ENCODE measurements at regions not wholly inside any gene's neighbourhood (a gene's known extent, or its start where the extent isn't known, plus 50 kb on each side); places are given as distances from the start of the nearest gene placed in this dataset.

- no peak overlapping the region for H3K27ac ChIP-seq (replicated peaks)
- no peaks in the 10 kb centered on the region for H3K36me3 ChIP-seq
- H3K4me3 ChIP-seq = no peak overlapping the region
- intact Hi-C loops (cut with micrococcal nuclease) = no loop called here
- no peak for TF ChIP-seq CTCF (IDR thresholded peaks at IDR 0.05; ENCODE audit: borderline replicate concordance)
- H3K9me3 ChIP-seq (replicated peaks) = no peaks in the 10 kb centered on the region
- no peak for DNase-seq
- H3K27me3 ChIP-seq (ENCODE audit: low read depth) = no peaks in the 10 kb centered on the region
- H3K4me1 ChIP-seq = no peaks in the 10 kb centered on the region
Measured at GRCh38 chr4:43352859-43353258, 460.3 kb downstream of the GRXCR1 start.

GRCh38 chr4:43353552-43353951, 461.0 kb downstream of the GRXCR1 start:
- no peak overlapping the region for H3K4me3 ChIP-seq
- no peaks in the 10 kb centered on the region for H3K27me3 ChIP-seq (ENCODE audit: low read depth)
- intact Hi-C loops (cut with micrococcal nuclease) = no loop called here
- no peak for DNase-seq
- no peak for TF ChIP-seq CTCF (IDR thresholded peaks at IDR 0.05; ENCODE audit: borderline replicate concordance)
- H3K4me1 ChIP-seq = no peaks in the 10 kb centered on the region
- no peaks in the 10 kb centered on the region for H3K36me3 ChIP-seq
- H3K9me3 ChIP-seq (replicated peaks) = no peaks in the 10 kb centered on the region
- no peak overlapping the region for H3K27ac ChIP-seq (replicated peaks)

- no peak for DNase-seq
- intact Hi-C loops (cut with micrococcal nuclease) = no loop called here
- Histone ChIP-seq H3K9me3 (replicated peaks) (no peaks in the 10 kb centered on the region), H3K27ac (replicated peaks) (no peak overlapping the region), H3K27me3 (ENCODE audit: low read depth) (no peaks in the 10 kb centered on the region), H3K4me1 (no peaks in the 10 kb centered on the region), H3K36me3 (no peaks in the 10 kb centered on the region), H3K4me3 (no peak overlapping the region)
- no peak for TF ChIP-seq CTCF (IDR thresholded peaks at IDR 0.05; ENCODE audit: borderline replicate concordance)
Measured at GRCh38 chr4:43356786-43357185, 464.3 kb downstream of the GRXCR1 start.

- no peaks in the 10 kb centered on the region for H3K27me3 ChIP-seq (ENCODE audit: low read depth)
Measured at GRCh38 chr4:43357252-43357974, 464.9 kb downstream of the GRXCR1 start.

GRCh38 chr4:43360296-43360695, 467.8 kb downstream of the GRXCR1 start:
- TF ChIP-seq CTCF (IDR thresholded peaks at IDR 0.05; ENCODE audit: borderline replicate concordance) = no peak
- intact Hi-C loops (cut with micrococcal nuclease) = no loop called here
- H3K36me3 ChIP-seq = no peaks in the 10 kb centered on the region
- H3K27ac ChIP-seq (replicated peaks) = no peak overlapping the region
- no peaks in the 10 kb centered on the region for H3K4me1 ChIP-seq
- no peaks in the 10 kb centered on the region for H3K27me3 ChIP-seq (ENCODE audit: low read depth)
- DNase-seq = no peak
- no peak overlapping the region for H3K4me3 ChIP-seq
- no peaks in the 10 kb centered on the region for H3K9me3 ChIP-seq (replicated peaks)

More at GRCh38 chr4:43357252-43357974, 464.9 kb downstream of the GRXCR1 start:
- no peaks in the 10 kb centered on the region for H3K9me3 ChIP-seq (replicated peaks)
- no peak for TF ChIP-seq CTCF (IDR thresholded peaks at IDR 0.05; ENCODE audit: borderline replicate concordance)
- DNase-seq = no peak
- H3K4me1 ChIP-seq = no peaks in the 10 kb centered on the region
- H3K4me3 ChIP-seq = no peak overlapping the region
- no peak overlapping the region for H3K27ac ChIP-seq (replicated peaks)
- intact Hi-C loops (cut with micrococcal nuclease) = no loop called here
- no peaks in the 10 kb centered on the region for H3K36me3 ChIP-seq

Measured in left ventricle myocardium inferior (tissue), 1 donor.